ENCODE measurements at regions not wholly inside any gene's neighbourhood (a gene's known extent, or its start where the extent isn't known, plus 50 kb on each side); places are given as distances from the start of the nearest gene placed in this dataset.

GRCh38 chr3:5430701-5431100 is 243.2 kb downstream of the EDEM1 start:
- no peak for DNase-seq (ENCODE audit: low read depth)
- Histone ChIP-seq H3K36me3 (ENCODE audit: control insufficient read depth, insufficient read depth, low read length) (no peaks in the 10 kb centered on the region), H3K27me3 (ENCODE audit: control insufficient read depth, insufficient read depth, low read length) (no peaks in the 10 kb centered on the region), H3K4me3 (ENCODE audit: low read depth, low read length) (no peak overlapping the region)
- TF ChIP-seq CTCF (IDR thresholded peaks at IDR 0.05; ENCODE audit: insufficient read depth, low read length, poor library complexity, severe bottlenecking): no peak

GRCh38 chr3:5431146-5431545 is 243.6 kb downstream of the EDEM1 start:
- no peaks in the 10 kb centered on the region for H3K27me3 ChIP-seq (ENCODE audit: control insufficient read depth, insufficient read depth, low read length)
- no peak overlapping the region for H3K4me3 ChIP-seq (ENCODE audit: low read depth, low read length)
- no peaks in the 10 kb centered on the region for H3K36me3 ChIP-seq (ENCODE audit: control insufficient read depth, insufficient read depth, low read length)
- TF ChIP-seq CTCF (IDR thresholded peaks at IDR 0.05; ENCODE audit: insufficient read depth, low read length, poor library complexity, severe bottlenecking): no peak
- DNase-seq (ENCODE audit: low read depth): no peak

GRCh38 chr3:5431811-5432378 is 244.4 kb downstream of the EDEM1 start:
- Histone ChIP-seq H3K27me3 (ENCODE audit: control insufficient read depth, insufficient read depth, low read length) (no peaks in the 10 kb centered on the region), H3K4me3 (ENCODE audit: low read depth, low read length) (no peak overlapping the region), H3K36me3 (ENCODE audit: control insufficient read depth, insufficient read depth, low read length) (no peaks in the 10 kb centered on the region)
- no peak for DNase-seq (ENCODE audit: low read depth)
- TF ChIP-seq CTCF (IDR thresholded peaks at IDR 0.05; ENCODE audit: insufficient read depth, low read length, poor library complexity, severe bottlenecking): no peak

- Histone ChIP-seq H3K27me3 (ENCODE audit: control insufficient read depth, insufficient read depth, low read length) (no peaks in the 10 kb centered on the region), H3K36me3 (ENCODE audit: control insufficient read depth, insufficient read depth, low read length) (no peaks in the 10 kb centered on the region), H3K4me3 (ENCODE audit: low read depth, low read length) (no peak overlapping the region)
- DNase-seq (ENCODE audit: low read depth): no peak
- no peak for TF ChIP-seq CTCF (IDR thresholded peaks at IDR 0.05; ENCODE audit: insufficient read depth, low read length, poor library complexity, severe bottlenecking)
Measured at GRCh38 chr3:5437296-5437782, 249.8 kb downstream of the EDEM1 start.

GRCh38 chr3:5437783-5438323 is 250.3 kb downstream of the EDEM1 start:
- Histone ChIP-seq H3K4me3 (ENCODE audit: low read depth, low read length) (no peak overlapping the region), H3K36me3 (ENCODE audit: control insufficient read depth, insufficient read depth, low read length) (no peaks in the 10 kb centered on the region), H3K27me3 (ENCODE audit: control insufficient read depth, insufficient read depth, low read length) (no peaks in the 10 kb centered on the region)
- no peak for DNase-seq (ENCODE audit: low read depth)
- no peak for TF ChIP-seq CTCF (IDR thresholded peaks at IDR 0.05; ENCODE audit: insufficient read depth, low read length, poor library complexity, severe bottlenecking)

GRCh38 chr3:5441401-5441800 is 253.9 kb downstream of the EDEM1 start:
- no peak for TF ChIP-seq CTCF (IDR thresholded peaks at IDR 0.05; ENCODE audit: insufficient read depth, low read length, poor library complexity, severe bottlenecking)
- no peak for DNase-seq (ENCODE audit: low read depth)
- no peak overlapping the region for H3K4me3 ChIP-seq (ENCODE audit: low read depth, low read length)
- no peaks in the 10 kb centered on the region for H3K27me3 ChIP-seq (ENCODE audit: control insufficient read depth, insufficient read depth, low read length)
- no peaks in the 10 kb centered on the region for H3K36me3 ChIP-seq (ENCODE audit: control insufficient read depth, insufficient read depth, low read length)
